ENCODE measurements at regions not wholly inside any gene's neighbourhood (a gene's known extent, or its start where the extent isn't known, plus 50 kb on each side); places are given as distances from the start of the nearest gene placed in this dataset.
"Not testable (repeated sequence)": the region's sequence is repeated elsewhere in the genome, so short reads cannot be mapped to it uniquely, and the experiment has no call there.

DNA sequence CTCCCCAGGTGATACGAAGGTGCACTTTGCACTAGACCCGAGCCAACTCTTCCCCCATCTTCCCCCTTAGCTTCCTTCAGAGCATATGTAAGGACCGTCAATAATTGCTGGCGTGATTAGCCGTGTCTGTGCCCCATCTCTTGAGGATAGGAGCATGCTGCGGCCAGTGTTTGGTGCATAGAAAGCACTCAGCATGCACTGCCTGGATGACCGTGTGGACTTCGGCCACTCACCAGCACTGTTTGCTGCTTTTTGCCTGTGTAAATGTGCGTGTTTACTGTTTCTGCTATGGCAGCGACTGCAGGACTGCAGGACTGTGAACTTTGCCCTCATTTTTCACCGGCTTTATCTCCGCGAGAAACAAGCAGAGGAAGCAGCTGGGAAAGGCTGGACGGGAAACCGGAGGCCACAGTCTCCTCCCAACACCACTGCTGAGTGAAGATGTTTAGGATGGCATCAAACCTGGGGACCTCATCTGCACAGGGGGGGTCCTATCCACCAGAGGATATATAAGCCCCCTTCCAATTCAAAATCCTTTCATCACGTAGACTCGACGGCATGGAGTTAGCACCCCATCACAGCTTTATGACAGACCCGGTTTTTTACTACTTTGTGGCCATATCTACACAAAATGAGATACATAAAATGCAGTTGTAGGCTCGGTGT lies 150.6 kb upstream of the AFDN start:
- peak; percentile 63 for DNase-seq

DNA sequence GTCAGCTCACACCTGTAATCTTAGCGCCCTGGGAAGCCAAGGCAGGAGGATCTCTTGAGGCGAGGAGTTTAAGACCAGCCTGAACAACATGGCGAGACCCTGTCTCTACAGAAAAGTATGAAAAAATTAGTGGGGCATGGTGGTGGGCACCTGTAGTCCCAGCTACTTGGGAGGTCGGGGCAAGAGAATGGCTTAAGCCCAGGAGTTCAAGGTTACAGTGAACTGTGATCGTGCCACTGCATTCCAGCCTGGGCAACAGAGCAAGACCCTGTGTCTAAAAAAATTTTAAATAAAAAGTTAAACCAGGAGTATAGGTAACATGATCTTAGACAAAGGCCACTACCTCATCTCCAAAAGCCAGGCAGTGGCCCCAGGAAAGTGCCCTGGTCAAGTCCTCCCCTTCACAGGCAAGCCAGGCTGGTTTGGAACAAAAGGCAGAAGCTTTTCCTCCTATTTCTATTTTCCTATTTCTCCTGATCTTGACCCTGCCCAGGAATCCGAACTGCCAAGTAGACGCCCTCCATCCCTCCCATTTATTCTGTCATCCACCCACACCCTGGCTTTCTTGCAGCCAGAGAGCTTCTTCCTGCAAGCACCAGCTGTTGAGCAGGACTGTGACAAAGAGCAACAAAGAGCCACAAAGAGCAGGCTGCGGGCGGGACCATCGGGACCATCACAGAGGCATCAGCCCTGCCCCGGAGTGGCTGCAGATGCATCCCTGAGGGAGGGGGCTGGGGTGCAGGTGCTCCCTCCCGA lies 149.9 kb upstream of the AFDN start:
- peak; percentile 69 for DNase-seq

DNA sequence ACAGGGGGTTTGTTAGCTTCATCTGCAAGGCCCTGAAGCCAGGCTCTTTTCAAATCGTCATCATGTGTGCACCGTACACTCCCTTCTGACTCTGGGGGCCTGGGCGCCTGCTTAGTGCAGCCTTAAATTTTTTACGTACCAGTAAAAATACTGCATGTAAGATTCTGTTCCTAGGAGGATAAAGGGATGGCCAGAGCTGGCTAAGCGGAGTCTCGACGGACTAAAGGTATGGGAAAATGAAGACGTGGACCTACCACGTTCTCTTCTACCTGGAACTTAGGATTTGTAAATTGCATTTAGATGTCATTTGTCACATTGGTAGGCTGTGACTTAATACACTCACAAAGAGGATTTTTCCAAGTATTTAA lies 149.3 kb upstream of the AFDN start:
- DNase-seq = no peak

DNA sequence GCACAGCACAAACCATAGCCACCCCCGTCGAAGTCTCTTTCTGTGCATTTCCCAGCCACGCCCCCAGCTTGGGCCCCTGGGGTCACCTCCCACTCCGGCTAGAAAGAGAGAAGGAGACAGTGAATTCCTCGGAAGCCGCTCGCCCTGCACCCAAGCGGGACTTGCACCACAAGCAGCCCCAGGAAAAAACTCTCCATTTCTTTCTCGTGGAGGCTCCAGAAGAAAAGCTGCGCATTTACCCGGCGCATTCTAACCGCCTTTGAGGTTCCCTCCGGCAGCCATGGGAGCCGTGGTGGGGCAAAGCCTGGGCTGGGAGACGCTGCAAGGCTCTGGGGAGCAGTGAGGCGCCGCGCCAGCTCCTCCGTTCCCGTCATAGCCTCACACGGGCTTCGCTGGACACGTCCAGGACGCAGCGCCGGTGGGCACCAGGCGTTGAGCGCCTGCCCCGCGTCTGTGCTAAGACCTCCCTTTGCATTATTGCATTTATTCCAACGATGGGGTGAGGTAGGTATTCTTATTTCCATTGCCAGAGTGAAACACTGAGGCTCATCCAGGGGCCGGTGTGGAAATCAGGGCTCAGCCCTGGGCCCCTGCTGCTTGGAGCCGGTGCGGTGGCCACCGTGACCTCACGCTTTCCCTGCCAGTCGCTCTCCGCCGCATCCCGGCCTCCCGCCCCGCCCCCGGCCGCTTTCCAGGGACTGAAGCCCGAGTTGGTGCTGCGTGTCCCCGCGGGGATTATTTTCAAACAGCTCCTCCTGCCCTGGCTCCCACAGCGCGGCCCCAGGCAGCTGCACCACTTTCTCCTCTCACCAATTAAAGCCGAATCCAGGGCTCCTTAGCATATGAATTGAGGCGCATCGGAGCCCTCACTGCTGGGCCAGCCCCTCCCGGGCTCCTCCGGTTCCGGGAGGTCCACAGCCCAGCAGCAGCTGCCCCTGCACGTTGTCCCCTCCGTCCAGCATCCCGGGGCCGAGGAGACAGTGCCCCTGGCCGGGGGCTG lies 148.3 kb upstream of the AFDN start:
- peak; percentile 61 for DNase-seq

DNA sequence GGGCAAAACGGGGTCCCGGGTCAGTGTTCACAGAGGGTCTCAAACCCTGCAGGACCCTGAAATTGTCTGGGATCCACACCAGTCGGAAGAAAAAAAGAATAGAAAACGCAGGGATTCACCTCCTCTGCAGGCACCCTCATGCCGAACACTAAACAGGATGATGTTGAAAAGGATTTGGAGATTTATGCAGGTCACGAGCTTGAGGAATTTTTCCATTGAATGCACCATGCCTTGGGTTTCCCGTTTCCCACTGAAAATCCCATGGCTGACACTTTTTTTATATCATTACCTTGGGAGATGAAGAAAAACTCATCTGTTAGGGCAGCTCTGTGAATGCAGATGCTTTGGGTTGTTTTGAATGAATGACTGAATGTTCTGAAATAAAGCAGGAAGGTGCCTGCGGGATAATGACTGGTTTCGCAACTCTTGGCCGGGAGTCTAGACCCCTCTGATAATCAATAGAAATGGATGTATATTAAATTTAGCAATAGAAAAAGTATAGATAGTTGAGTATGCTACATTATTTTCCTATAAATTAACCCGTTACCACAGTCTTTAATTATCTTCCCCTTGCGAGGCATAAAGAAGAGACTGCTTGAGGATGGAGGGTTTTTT lies 147.5 kb upstream of the AFDN start:
- DNase-seq = no peak

DNA sequence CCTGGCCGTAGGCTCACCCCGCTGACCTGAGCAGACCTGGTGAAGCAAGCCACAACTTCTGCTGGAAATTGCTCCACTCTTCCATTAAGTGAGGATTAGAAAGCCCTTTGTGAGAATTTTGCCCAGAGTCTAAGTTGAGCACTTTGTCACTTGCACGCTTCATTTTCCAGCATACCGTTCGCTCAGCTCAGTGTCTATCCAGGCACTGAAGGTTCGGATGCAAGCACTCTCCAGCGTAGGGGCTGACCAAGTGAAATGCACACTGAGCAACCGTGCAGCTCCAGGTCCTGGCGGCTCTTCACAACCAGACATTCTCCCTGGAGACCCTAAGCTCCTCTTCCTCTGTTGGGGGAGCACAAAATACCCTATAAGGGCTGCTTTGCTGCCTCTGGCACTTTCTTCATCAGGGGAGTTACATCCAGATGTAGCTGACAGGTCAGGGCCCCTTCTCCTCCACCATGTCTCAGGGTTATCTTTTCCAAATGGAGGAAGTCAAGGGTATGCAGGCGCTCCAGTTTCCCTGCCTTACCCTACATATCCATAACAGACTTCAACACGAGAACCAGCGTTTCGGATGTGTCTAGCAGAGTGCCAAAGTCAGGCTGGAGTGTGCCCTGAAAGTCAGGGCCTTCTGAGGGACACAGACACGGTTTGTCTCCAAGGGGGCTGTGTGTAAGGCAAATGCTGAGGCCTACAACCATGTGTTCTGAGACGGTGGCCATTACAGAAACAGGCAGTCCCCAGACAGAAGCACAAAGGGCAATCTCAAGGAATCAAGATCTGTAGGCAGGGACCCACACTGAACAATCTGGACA lies 146.7 kb upstream of the AFDN start:
- no peak for DNase-seq

DNA sequence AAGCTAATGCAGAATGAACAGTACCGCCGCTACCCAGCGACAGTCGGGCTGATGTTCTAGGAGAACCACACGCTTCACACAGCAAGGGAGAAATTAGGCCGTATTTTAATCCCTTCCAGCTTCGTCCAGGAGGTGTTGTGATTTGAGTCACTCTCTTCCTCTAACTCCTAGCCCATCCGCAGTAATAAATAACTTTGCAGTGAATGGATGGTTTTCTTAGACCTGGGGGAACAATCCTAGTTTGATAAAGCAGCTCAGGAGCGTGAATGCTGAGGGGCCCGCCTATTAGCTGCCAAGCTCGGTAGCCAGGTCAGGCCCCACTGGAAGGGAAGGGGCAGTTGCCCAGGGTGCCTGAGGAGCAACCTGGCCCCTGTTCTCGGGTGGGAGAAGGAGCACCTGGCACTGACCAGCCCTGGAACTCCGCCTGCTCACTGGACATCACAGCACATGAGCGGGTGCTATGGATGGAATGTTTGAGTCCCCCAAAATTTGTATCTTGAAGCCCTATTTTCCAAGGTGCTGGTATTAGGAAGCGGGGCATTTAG lies 146.0 kb upstream of the AFDN start:
- no peak for DNase-seq

DNA sequence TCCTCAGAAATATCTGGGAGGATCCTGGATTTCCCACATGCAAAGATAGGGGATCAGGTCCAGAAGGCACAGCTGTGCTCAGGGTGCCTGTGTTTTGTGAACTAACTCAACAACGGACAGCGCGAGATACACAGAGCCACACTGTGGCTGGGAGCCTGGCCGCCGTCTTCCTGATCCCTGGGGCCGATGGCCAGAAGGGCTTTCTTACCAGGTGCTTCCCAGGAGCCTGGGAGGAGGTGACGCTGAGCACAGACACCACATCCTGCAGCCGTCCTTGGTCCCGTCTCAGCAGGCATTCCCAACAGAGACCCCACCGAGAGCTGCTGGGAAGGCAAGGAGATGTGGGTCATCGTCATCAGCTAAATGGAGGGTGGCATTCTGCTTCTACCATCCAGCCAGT lies 144.6 kb upstream of the AFDN start:
- no peak for DNase-seq

DNA sequence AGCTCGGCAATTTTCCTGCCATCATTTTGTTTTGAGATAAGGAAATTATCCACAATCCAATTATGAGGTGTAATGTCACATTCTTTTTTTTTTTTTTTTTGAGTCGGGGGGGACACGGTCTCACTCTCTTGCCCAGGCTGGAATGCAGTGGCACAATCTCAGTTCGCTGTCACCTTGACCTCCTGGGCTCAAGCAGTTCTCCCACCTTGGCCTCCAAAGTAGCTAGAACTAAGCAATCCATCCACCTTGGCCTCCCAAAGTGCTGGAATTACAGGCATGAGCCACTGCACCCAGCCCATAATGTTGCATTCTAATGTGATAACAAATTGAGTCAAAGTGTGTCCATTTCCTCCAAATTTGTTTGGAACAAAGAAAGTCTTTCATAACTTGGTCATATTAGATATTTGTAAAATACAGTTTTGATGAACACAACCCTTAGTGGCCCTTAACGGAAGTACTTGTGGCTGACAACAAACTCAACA lies 144.1 kb upstream of the AFDN start:
- no peak for DNase-seq

DNA sequence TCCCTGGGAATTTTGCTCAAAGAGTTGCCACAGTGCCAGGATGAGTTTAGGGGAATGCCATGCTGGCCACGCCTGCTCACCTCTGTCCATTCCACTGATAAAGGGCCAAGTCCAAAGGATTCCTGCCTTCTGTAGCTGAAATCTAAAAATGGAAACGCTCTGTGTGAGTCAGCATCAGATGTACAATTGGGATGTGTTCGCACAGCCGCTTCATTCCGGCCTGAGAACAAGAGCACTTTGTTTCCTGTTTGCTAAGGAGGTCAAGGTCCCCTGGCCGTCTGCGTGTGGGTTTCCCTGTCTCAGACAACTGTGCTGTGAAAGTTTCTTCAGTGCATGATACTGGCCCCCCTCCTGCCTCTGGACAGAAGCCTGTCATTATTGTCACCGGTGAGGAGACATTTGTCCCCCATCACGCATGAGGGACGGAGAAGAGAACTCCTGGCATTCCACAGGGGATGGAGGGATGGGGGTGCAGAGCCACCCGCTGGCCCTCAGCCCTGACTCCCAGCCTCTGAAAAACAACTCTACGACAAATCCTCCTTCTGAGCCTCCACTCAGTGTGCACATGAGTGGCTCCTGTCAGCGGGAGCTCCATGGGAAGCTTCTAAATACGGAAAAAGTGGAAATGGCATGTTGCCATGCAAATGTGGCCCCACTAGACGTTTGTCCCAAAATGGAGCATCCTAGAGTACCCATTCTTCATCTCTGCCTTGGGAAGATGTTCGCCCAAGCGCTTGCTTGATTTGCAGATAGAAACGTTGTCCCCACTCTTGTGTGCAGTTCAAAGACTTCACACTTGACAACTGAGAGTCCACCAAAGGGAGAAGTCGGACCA lies 143.5 kb upstream of the AFDN start:
- DNase-seq = peak; percentile 72

DNA sequence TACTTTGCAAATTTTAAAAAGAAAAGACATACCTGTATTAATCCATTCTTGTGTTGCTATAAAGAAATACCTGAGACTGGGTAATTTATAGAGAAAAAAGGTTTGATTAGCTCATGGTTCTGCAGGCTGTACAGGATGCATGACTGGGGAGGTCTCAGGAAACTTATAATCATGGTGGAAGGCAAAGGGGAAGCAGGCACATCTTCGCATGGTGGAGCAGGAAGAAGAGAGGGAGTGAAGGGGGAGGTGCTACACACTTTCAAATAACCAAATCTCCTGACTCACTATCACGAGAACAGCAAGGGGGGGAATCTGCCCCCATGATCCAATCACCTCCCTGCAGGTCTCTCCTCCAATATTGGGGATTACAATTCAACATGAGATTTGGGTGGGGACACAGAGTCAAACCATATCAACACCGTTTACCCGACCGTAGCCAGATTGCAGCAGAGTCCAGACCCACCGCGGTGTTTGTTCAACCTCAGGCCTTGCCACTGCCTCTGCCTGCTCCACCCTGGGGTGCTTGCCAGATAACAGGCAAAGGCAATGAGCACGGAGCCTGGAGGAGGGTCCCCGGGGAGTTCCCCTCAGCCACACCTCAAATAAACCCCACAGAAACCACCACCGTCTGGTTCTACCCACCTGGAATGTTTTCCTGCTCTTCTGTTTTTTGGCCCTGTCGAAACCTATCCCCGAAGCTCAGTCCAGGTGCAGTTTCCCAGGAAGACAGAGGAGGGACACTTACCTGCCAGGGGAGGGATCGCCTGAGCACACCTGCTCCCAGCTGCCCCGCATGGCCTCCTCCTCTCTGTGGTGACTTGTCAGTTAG lies 142.2 kb upstream of the AFDN start:
- DNase-seq = peak; percentile 18

DNA sequence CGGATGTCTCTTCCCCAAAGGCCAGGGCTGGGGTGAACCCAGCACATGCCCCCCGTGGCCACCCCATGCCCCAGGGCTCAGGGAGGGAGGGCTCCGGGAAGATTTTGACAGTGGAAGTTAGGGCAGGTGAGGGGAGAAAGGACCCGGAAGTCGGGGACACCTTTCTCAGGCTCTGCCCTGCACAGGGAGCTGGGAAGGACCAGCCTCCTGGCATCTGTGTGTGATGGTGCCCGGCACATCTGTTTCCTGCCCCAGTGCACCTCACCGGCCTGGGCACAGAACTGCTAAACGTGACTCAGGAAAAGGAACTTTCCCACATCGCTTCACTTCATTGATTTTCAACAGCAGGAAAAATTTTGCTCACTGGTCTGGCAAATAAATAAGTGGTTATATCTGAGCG lies 141.1 kb upstream of the AFDN start:
- no peak for DNase-seq

DNA sequence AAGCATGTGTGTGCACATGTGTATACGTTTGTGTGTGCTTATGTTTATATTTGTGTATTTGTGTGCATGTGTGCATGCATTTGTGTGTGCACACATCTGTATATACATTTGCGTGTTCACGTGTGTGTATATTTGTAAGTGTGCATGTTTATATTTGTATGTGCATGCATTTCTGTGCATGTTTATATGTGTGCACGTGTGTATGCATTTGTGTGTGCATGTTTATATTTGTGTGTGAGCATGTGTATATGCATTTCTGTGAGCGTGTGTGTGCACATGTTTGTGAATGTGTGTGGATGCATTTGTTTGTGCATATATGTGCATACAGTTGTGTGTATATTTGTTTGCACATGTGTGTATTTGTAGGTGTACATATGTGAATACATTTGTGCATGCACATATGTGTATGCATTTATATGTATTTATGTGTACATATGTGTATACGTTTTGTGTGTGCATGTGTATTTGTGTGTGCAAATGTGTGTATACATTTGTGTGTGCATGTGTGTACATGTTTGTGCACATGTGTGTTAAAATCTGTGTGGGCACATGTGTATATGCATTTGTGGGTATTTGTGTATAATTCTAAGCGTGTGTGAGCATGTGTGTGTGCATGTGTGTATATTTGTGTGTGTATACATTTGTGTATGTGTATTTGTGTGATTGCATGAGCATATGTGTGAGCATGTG lies 140.4 kb upstream of the AFDN start:
- DNase-seq = no peak

DNA sequence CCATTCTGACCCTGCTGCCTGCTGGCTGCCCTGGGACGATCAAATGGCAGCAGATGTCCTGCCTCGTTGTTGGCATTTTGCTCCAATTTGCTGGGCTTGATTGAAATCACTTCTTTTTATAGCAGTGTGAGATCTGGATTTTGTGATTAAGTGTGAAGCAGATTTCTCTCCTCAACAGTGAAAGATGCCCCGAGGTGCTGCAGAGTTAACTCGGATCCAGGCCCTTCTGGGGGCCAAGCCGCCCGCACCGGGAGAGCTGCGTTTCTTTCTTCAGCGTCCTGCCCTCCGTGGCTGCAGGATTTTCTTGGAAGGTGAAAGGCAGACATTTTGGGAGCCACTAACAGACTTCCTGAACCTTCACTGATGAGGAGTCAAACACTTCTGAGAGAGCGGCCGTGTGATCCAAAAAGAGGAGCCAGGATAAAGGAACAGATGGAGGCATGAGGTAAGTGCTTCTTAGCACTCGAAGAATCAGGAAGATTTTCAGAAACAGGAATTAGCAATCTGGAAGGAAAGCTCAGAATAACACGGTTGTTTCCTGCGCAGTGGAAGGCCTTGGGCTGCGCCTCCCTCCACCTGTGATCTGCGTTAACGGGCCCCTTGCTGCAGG lies 139.5 kb upstream of the AFDN start:
- DNase-seq = no peak

DNA sequence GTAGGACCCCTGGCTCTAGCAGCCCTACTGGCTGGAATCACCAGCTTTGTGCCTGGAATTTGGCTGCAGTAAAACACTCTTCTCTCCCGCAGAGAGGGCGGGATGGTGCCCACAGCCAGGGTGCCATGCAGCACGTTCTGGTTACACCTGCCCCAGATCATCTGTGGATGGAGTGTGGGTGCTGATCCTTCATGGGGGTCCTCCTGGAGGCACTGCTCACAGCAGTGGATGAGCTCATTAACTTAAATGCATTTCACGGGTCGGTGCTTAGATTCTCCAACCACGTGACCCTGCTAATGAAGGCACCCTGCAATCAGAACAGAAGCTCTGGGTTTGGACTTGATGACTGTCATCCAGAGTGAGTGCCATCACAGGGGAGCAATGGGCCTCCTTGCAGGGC lies 138.6 kb upstream of the AFDN start:
- no peak for DNase-seq

DNA sequence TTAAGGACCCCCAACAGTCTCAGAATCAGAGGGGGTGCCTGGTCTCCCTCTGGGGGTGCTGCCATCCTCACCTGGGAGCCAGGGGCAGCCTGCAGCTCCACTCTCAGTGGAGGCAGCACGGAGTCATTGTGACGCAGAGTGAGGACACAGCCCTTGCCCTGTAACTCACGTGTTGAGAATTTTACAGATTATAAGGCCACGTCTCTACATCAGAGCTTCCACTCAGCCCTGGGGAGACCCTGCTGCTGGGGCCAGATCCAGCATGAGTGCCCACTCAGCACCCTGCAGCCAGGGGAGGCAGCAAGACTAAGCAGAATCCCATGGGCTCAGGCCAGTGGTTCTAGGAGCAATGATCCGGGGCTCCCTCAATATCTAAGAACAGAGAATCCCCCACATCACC lies 137.4 kb upstream of the AFDN start:
- DNase-seq = no peak

DNA sequence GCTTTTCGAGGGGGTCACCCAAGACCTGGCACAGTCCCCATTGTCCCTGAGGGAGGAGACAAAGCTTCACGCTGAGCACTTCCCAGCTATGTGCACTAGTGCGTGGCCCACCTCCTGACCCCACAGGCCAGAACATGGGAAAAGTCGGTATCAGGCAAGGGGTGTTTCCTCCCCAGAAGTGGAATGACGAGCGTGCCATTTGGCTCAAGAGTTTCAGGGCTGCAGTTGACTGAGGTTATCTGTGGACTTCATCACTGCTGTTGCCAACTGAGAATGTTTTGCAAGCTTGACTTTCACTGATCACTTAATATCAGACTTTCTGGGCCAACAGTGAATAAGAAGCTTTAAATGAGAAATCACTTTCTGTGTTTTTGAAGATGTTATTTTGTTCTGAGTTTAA lies 137.0 kb upstream of the AFDN start:
- no peak for DNase-seq

DNA sequence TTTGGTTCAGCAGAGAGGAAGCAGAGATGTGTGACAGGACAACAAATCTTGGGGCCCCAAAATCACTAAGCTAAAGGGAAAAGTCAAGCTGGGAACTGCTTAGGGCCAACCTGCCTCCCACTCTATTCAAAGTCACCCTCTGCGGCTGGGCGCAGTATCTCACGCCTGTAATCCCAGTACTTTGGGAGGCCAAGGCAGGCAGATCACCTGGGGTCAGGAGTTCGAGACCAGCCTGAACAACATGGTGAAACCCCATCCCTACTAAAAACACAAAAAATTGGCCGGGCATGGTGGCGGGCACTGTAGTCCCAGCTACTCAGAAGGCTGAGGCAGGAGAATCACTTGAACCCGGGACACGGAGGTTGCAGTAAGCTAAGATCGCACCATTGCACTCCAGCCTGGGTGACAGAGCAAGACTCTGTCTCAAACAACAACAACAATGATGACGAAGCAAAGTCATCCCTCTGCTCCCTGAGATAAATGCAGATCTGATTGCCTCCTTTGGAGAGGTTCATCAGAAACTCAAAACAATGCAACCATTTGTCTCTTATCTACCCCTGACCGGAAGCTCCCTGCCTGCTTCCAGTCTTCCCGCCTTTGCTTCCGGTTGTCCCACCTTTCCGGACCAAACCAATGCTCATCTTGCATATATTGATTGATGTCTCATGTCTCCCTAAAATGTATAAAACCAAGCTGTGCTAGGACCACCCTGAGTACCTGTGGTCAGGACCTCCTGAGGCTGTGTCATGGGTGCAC lies 136.4 kb upstream of the AFDN start:
- DNase-seq = not testable (repeated sequence)

All from femur (tissue), 1 donor.